Astrocyte of the cerebellum (primary cell): ENCODE measurements at regions not wholly inside any gene's neighbourhood (a gene's known extent, or its start where the extent isn't known, plus 50 kb on each side); places are given as distances from the start of the nearest gene placed in this dataset.

Experiments used
- DNase-seq: peaks from one replicate; pipeline ENCODE4 v3.0.0-alpha.2; 2011; ENCODE audit warnings: low read depth
- H3K4me3 ChIP-seq: 2 replicates; pipeline ENCODE4 v1.5.1; 2011; ENCODE audit warnings: mild to moderate bottlenecking, low read depth, low read length, moderate library complexity
- in situ Hi-C: cut with HindIII; loops from 2 replicates; pipeline ENCODE4 v1.10.0; 2017; ENCODE audit warnings: low sequenced_read_pairs
- TF ChIP-seq, protein P1 (sequence below): IDR thresholded peaks from 2 replicates; pipeline ENCODE4 v1.5.1; 2012; ENCODE audit warnings: low read length, low read depth, moderate library complexity, mild to moderate bottlenecking; ENCODE audit errors: missing control alignments

DNA sequence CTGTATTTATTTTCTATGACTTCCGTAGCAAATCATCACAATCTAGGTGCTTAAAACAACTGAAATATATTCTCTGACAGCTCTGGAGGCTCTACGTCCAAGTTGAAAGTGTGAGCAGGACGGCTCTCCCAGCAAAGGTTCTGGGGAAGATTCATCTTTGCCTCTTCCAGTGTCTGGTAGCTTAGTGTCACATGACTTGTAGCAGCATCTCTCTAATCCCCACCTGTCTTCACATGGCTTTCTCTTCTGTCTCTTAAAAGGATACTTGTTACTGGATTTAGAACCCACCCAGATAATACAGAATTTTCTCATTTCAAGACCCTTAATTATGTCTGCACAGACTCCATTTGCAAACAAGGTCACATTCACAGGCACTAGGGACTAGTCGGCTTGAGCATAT lies 687.7 kb upstream of the RBFOX1 start:
- no peak overlapping the region for H3K4me3 ChIP-seq
- TF ChIP-seq, protein P1, sequence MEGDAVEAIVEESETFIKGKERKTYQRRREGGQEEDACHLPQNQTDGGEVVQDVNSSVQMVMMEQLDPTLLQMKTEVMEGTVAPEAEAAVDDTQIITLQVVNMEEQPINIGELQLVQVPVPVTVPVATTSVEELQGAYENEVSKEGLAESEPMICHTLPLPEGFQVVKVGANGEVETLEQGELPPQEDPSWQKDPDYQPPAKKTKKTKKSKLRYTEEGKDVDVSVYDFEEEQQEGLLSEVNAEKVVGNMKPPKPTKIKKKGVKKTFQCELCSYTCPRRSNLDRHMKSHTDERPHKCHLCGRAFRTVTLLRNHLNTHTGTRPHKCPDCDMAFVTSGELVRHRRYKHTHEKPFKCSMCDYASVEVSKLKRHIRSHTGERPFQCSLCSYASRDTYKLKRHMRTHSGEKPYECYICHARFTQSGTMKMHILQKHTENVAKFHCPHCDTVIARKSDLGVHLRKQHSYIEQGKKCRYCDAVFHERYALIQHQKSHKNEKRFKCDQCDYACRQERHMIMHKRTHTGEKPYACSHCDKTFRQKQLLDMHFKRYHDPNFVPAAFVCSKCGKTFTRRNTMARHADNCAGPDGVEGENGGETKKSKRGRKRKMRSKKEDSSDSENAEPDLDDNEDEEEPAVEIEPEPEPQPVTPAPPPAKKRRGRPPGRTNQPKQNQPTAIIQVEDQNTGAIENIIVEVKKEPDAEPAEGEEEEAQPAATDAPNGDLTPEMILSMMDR: no peak
- no peak for DNase-seq
- in situ Hi-C loops: no loop called here

DNA sequence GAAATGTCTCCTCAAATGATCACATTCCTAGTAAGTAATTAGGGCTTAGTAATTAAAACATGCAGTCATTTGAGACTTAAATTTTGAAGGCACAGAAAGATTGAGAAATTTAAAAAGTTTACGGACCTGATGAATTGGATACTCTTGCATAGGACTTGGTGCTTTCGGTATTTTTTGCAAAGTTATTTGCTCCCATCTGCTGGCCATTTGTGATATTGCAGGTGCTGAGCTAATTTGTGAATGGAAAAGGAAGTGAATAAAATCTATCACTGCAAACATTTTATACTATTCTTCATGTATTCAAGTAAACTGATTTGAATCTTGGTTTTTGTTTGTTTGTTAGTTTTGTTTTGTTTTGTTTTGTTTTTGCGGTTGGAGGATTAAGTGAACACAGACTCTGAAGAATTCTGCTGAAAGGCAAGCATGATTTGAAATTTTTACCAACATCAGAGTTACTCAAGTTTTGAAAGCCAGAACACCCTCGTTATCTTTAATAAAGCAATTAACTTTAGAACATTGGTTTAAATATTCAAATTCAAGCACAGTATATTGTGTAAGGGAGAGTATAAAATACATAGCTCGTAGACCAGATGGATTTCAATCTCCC lies 689.5 kb upstream of the RBFOX1 start:
- in situ Hi-C loops: no loop called here
- peak; percentile 16 for DNase-seq
- no peak overlapping the region for H3K4me3 ChIP-seq
- TF ChIP-seq, protein P1: peak; percentile 75

DNA sequence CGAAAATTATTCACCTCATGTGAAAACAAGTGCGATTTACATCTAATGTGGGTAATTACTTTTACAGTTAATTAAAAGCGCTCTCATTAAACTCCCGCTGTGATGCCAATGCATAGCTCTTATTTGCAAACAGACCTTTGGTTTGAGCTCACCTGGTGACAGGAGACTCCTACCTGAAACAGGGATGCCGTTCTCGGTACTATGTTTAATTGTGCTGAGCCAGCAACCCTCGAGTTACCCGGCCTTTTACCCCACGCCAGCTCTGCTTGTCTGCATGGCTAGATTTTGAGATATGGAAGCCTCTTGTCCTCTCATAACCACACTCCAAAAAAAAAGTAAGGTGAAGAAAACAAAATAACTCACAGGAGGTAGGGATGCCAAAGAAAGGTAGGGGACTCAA lies 690.4 kb upstream of the RBFOX1 start:
- TF ChIP-seq, protein P1: no peak
- in situ Hi-C loops: no loop called here
- no peak overlapping the region for H3K4me3 ChIP-seq
- no peak for DNase-seq

DNA sequence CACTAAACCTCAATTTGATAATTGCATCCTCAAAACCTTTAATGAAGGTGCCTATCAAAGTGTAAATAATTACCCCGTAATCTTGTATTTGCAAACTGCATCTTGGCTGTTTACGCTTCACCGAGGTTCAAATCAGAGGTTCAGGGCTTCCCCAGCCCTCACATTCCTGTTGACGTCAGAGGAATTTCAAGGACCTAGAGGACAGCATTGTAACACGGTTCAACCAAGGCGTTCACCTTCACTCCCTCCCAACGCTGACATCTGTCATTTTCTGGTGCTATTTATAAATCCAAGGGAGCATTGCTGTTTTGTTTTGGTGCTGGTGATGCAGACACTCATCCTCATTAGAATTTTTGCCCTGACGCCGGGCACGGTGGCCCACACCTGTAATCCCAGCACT lies 691.6 kb upstream of the RBFOX1 start:
- no peak for DNase-seq
- TF ChIP-seq, protein P1: no peak
- in situ Hi-C loops: no loop called here
- no peak overlapping the region for H3K4me3 ChIP-seq

DNA sequence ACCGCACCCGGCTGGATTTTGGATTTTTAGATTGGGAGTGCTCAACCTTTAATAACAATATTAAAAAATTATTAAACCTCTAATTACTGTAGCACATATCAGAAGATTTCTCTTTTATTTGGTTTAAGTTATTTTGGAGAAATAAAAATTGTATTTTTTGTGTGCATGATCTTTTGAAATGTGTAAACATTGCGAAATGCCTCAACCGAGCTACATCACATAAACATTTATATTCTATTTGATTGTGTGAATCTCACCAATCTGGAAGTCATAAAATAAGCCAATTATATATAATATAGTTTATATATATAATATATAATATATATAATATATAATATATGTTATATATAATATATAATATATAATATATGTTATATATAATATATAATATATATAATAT lies 696.2 kb upstream of the RBFOX1 start:
- in situ Hi-C loops: no loop called here
- DNase-seq: no peak
- TF ChIP-seq, protein P1: no peak
- no peak overlapping the region for H3K4me3 ChIP-seq

DNA sequence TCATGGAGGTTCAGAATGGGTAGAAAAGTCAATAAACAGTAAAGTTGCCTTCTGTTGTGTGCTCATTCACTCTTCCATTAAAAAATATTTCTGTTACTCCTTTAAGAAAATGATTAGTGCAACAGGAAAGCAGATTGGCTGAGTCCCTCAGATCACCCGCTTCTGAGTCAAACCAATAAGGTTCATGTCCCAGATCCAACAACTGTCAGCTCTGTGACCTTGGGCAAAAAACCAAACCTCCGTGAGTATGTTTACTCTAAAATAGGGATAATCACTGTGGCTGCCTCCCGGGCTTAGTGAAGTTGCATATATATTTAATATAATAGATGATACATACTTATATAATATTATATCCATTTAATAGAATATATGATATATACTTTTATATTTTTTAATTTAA lies 698.5 kb upstream of the RBFOX1 start:
- no peak for DNase-seq
- no peak overlapping the region for H3K4me3 ChIP-seq
- in situ Hi-C loops: no loop called here
- TF ChIP-seq, protein P1: no peak
